Pulmonary artery endothelial cell (primary cell): ENCODE measurements at regions not wholly inside any gene's neighbourhood (a gene's known extent, or its start where the extent isn't known, plus 50 kb on each side); places are given as distances from the start of the nearest gene placed in this dataset.

Experiments
- DNase-seq: peaks from one replicate; pipeline ENCODE4 v3.0.0-alpha.2; 2011; ENCODE audit warnings: low read depth, low spot score

DNA sequence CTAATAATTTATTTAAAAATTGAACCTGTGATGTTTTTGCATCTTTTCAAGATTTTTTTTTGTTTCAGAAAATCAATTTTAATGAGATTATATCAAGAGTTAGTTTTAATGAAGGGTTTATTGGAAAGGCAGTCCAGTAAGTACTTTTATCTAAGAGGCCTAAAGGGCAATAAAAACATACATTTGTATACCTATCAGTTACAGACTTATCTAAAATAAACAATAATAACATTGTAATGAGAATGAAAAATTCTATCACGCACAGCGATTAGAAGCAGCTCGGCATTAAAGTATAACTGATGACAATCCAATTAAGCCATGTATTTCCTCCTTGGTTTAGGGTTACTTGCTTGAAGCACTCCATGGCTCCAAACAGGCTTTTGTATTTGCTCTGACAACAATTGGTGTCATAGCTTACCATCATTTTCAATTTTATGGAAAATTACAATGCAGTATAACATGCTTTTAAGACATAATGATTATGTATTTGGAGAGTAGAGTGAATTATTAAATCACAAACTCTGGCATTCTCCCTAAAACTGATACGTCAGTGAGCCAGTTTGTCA is 629.4 kb downstream of the TSN start:
- DNase-seq, result no peak

- no peak for DNase-seq
Observed at GRCh38 chr2:122388208-122388607, 632.8 kb downstream of the TSN start.

- no peak for DNase-seq
Observed at GRCh38 chr2:122389694-122390093, 634.2 kb downstream of the TSN start.

- no peak for DNase-seq
Observed at GRCh38 chr2:122390406-122390805, 635.0 kb downstream of the TSN start.

DNA sequence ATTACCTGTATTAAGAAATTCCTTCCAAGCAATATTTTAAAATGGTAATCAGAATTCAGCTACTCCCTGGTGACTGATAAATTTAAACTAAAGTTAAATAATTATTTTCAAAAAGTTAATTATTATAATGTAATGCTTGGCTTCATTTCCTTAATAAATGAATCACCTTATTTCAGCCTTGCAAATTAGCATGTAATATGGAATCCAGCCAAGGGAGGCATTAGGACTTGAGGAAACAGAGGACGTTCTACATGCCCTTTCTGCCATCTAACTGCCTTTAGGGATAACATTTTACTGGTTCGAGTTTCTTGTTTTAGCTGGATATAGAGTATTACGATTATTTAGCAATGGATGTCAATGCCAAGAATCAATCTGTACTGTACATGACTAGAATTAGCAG is 636.3 kb downstream of the TSN start:
- DNase-seq, result no peak

DNA sequence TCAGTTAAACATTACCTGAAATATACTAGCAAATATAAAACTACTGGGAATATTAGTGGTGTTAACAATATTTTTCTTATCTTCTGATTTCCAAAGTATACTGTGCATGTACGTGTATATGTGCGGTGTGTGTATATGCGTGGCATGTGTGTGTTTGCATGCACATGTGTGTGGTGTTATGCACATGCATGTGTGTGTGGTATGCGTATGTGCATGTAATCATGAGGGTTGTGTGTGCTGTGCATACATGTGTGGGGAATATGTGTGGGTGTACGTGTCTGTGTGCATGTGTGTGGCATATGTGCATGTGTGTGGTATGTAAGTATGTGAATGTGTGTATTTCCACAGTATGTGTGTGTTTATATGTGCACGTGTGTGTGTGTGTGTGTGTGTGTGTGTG is 640.2 kb downstream of the TSN start:
- no peak for DNase-seq

DNA sequence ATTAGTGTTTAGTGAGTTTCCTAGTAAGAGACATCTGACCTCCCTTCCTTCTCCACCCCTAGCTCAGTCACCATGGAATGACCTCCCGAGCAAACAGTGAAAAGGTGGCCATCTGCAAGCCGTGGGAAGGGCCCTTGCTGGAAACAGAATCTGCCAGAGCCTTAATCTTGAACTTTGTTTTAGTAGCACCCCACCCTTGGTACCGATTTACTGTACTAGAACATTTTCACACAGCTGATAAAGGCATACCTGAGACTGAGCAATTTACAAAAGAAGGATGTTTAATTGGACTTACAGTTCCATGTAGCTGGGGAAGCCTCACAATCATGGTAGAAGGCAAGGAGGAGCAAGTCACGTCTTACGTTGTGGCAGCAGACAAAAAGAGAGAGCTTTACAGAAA is 655.8 kb downstream of the TSN start:
- no peak for DNase-seq

DNA sequence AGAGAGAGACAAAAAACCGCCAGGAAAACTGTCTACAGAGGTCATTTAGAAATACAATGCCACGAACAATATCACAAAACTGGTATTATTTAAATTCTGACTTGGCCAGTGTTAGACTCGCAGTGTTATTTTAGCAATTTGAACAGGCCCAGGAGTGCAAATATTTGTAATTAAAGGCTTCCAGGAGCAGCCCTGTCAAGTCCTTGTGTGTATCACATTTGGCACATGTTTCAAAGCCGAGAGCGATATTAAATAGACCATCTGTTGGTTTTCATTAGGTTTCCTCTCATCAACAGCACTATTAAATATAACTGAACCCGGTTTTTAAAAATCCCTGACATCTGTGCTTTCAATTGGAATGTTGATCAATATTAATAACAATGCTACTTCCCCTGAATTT is 656.9 kb downstream of the TSN start:
- no peak for DNase-seq

GRCh38 chr2:122414902-122415301 is 659.5 kb downstream of the TSN start:
- DNase-seq, result no peak

DNA sequence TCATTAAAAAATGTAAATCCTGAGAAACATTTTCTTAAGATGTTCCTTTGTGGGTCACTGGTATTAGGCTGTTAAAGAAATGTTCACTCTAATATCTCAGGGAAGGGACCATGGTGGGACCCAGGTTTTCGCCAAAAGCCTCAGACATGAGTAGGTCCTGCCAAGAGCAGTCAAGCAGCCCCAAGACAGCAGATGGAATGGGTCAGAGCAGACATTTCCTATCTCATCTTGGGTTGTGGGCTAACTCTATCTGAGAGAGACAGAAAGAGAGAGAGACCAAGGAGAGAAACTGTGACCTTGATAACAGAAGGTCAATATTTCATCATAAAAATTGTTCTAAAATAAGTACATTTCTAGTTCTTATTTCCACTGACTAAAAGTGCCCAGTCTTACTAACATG is 661.7 kb downstream of the TSN start:
- DNase-seq, result no peak

DNA sequence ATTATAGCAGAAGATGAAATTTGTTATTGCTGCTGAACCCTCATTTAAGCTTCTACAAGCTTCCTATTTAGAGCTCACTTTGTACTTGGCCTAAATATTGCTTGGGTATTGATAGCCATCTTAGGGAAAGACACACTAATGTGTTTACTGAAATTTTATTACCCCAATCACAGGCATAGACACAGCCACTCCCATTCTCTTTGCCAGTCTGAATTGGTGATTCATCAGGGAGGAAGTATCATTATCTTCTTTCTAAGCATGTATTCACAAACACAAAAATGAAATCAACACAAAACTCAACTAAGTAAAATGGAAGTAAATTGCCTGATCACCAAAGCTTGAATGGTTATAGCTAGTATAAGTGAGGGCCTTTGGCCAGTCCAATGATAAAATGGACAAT is 666.3 kb downstream of the TSN start:
- no peak for DNase-seq

GRCh38 chr2:122422384-122422991 is 667.0 kb downstream of the TSN start:
- no peak for DNase-seq

DNA sequence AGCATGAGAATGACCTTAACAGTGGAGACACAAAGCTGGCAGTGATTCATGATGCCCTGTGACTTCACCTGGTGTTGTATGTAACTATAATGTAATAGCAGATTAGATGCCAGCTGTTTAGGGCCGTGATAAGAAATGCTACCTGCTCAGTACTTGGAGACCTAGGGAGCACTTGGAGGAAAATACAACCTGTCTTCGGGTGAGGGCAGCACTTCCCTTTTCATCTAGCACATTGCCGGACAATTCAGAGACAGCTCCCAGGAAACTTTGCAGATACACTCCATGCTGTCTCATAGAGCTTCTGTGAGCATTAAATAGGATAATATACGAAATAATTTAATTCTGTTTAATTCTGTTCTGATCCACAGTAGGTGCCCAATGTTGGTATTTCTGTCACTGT is 668.5 kb downstream of the TSN start:
- no peak for DNase-seq

- no peak for DNase-seq
Observed at GRCh38 chr2:122433123-122433754, 677.8 kb downstream of the TSN start.

- no peak for DNase-seq
Observed at GRCh38 chr2:122445003-122445402, 689.6 kb downstream of the TSN start.

GRCh38 chr2:122446761-122447160 is 691.3 kb downstream of the TSN start:
- DNase-seq, result no peak

- no peak for DNase-seq
Observed at GRCh38 chr2:122447237-122447636, 691.8 kb downstream of the TSN start.

- DNase-seq, result no peak
Observed at GRCh38 chr2:122451040-122451439, 695.6 kb downstream of the TSN start.

- DNase-seq, result no peak
Observed at GRCh38 chr2:122451697-122452096, 696.2 kb downstream of the TSN start.

- DNase-seq, result no peak
Observed at GRCh38 chr2:122469147-122469546, 713.7 kb downstream of the TSN start.

DNA sequence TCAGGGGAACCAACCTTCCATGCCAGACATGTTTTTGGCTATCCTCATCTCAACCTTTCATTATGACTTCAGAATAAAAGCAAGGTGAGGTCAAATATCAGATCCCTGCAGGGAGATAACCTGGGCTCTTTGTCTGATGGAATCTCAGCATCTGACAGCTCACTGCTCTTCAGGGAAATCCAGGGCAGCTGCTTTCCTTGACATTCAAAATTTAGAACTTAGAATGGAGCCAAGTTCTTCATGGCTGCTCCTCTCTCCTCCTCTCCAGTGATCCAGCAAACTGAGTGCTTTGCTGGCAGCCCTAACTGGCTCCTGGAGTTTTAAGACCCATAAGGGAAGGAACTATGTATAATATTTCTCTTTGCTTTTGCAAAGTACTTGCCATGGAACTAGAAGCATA is 716.3 kb downstream of the TSN start:
- DNase-seq, result no peak

DNA sequence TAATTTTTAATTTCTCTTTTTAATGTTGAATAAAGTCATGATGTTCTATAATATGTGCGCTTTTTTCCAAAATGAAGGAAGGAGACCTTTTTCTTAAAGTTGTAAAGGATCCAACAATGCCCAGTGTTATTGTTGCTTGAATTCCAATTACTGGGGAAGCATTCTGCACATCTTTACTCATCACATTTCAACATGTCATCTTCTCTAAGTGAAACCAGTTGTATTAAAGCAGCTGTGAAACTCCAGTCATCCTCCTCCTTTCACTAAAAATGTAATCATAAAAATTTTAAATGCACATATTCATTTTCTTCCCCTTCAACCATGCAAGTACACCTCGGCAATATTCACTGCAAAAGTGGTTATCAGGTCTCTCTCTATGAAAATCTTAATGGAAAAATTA is 722.7 kb downstream of the TSN start:
- no peak for DNase-seq

GRCh38 chr2:122478771-122479170 is 723.3 kb downstream of the TSN start:
- DNase-seq, result no peak
